ENCODE measurements at regions not wholly inside any gene's neighbourhood (a gene's known extent, or its start where the extent isn't known, plus 50 kb on each side); places are given as distances from the start of the nearest gene placed in this dataset.

- Mint-ChIP-seq H3K4me1 (no peaks in the 10 kb centered on the region), H3K27ac (no peak overlapping the region), H3K4me3 (no peak overlapping the region), H3K36me3 (ENCODE audit: low read depth) (no peaks in the 10 kb centered on the region), H3K27me3 (peaks cover 6% of the 10 kb centered on the region), H3K9me3 (no peaks in the 10 kb centered on the region)
- ChIA-PET POLR2A (no interaction called here), CTCF (no interaction called here)
- DNase-seq, result no peak
These were observed 149.6 kb upstream of the OTX2 start for GRCh38 chr14:56959869-56960268.

DNA sequence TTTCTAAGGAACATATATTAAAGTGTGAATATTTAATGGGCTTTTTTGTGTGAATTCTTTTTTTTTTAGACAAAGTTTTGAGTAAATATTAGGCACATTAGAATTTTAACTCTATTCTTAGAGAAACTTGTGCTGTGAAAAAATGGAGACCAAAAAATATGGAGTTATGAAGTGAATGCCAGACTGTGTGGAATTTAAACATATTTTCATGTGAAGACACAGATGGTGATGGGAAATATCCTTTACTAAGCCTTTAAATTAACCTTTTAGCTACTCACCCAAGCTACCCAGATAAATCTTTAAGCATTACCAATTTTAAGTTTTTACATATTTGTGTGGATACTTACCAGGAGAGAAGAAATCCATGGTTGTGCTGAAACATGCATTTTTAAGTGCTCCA, 148.8 kb upstream of the OTX2 start:
- no peak overlapping the region for H3K4me3 Mint-ChIP-seq
- DNase-seq, result no peak
- POLR2A ChIA-PET, result no interaction called here
- H3K4me1 Mint-ChIP-seq, result no peaks in the 10 kb centered on the region
- H3K27me3 Mint-ChIP-seq, result peaks cover 9% of the 10 kb centered on the region
- CTCF ChIA-PET, result interaction anchor here (0.7 kb wide), 2 partner anchors 23 to 43 kb away, joined by 3 read pairs; no protein-coding TSS in a partner anchor
- H3K27ac Mint-ChIP-seq, result no peak overlapping the region
- H3K9me3 Mint-ChIP-seq, result no peaks in the 10 kb centered on the region
- H3K36me3 Mint-ChIP-seq (ENCODE audit: low read depth), result no peaks in the 10 kb centered on the region

GRCh38 chr14:56956182-56956581, 145.9 kb upstream of the OTX2 start:
- Mint-ChIP-seq H3K9me3 (no peaks in the 10 kb centered on the region), H3K4me3 (no peak overlapping the region), H3K27ac (no peak overlapping the region), H3K27me3 (peaks cover 8% of the 10 kb centered on the region), H3K4me1 (no peaks in the 10 kb centered on the region), H3K36me3 (ENCODE audit: low read depth) (no peaks in the 10 kb centered on the region)
- no peak for DNase-seq
- ChIA-PET CTCF (no interaction called here), POLR2A (no interaction called here)

DNA sequence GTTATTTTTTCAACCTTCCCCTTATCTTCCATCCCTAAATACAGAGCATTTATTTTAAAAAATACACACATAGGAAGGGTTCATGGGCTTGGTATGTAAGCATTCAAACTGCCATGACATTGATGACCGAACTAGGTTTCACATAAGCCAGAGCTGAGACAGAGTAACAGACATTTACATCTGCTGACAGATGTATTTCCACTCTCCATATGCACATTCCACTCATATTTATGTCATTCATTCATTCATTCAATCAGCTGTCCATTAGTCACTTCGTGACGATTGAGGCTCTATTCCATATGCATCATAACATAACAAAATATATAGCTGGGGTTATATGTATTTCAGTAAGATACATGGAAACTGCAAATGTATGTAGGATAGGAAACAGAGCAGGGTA, 145.5 kb upstream of the OTX2 start:
- Mint-ChIP-seq H3K27me3 (peaks cover 6% of the 10 kb centered on the region), H3K36me3 (ENCODE audit: low read depth) (no peaks in the 10 kb centered on the region), H3K4me3 (no peak overlapping the region), H3K27ac (no peak overlapping the region), H3K4me1 (no peaks in the 10 kb centered on the region), H3K9me3 (no peaks in the 10 kb centered on the region)
- POLR2A ChIA-PET, result no interaction called here
- CTCF ChIA-PET, result no interaction called here
- DNase-seq, result no peak

DNA sequence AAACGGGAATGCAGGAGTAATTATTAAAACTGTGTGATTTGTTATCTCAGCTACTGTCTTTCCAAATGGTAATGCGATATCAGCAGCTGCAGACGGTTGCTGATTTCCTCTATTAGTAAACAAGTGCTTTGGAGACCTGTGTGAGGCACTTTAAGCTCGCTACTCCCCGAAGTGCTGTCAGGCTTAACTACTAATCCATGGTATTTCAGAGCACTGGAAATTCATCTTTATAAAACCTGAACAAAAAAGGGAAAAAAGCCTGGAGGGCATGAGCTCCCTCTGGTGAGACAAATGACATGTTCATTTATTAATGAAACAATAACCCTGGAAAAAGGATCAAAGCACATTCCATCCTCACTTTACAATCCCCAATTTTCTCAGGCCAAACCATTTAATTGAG, 143.6 kb upstream of the OTX2 start:
- POLR2A ChIA-PET, result no interaction called here
- Mint-ChIP-seq H3K27ac (no peak overlapping the region), H3K4me1 (no peaks in the 10 kb centered on the region), H3K27me3 (peaks cover 4% of the 10 kb centered on the region), H3K9me3 (no peaks in the 10 kb centered on the region), H3K36me3 (ENCODE audit: low read depth) (no peaks in the 10 kb centered on the region), H3K4me3 (no peak overlapping the region)
- CTCF ChIA-PET, result no interaction called here
- no peak for DNase-seq

GRCh38 chr14:56952766-56953473, 142.6 kb upstream of the OTX2 start:
- CTCF ChIA-PET, result no interaction called here
- Mint-ChIP-seq H3K9me3 (no peaks in the 10 kb centered on the region), H3K4me1 (no peaks in the 10 kb centered on the region), H3K4me3 (no peak overlapping the region), H3K27me3 (peaks cover 2% of the 10 kb centered on the region), H3K36me3 (ENCODE audit: low read depth) (no peaks in the 10 kb centered on the region), H3K27ac (no peak overlapping the region)
- POLR2A ChIA-PET, result no interaction called here
- DNase-seq, result no peak

- no peaks in the 10 kb centered on the region for H3K9me3 Mint-ChIP-seq
- POLR2A ChIA-PET, result interaction anchor here (0.6 kb wide), 1 partner anchor 71 kb away, joined by 3 read pairs; no protein-coding TSS in a partner anchor
These were observed 139.5 kb upstream of the OTX2 start for GRCh38 chr14:56949828-56950227.

GRCh38 chr14:56945291-56945690, 135.0 kb upstream of the OTX2 start:
- CTCF ChIA-PET, result interaction anchor here (0.7 to 0.8 kb wide), 2 partner anchors 49 to 81 kb away, joined by 3 to 4 read pairs; no protein-coding TSS in a partner anchor

More at GRCh38 chr14:56949828-56950227, 139.5 kb upstream of the OTX2 start:
- DNase-seq, result no peak
- no peaks in the 10 kb centered on the region for H3K36me3 Mint-ChIP-seq (ENCODE audit: low read depth)
- H3K27ac Mint-ChIP-seq, result no peak overlapping the region
- CTCF ChIA-PET, result no interaction called here
- no peak overlapping the region for H3K4me3 Mint-ChIP-seq
- H3K4me1 Mint-ChIP-seq, result no peaks in the 10 kb centered on the region
- peaks cover 2% of the 10 kb centered on the region for H3K27me3 Mint-ChIP-seq

GRCh38 chr14:56944397-56944796, 134.1 kb upstream of the OTX2 start:
- H3K27me3 Mint-ChIP-seq, result no peaks in the 10 kb centered on the region
- ChIA-PET POLR2A (no interaction called here), CTCF (no interaction called here)
- no peak overlapping the region for H3K27ac Mint-ChIP-seq
- H3K36me3 Mint-ChIP-seq (ENCODE audit: low read depth), result no peaks in the 10 kb centered on the region
- DNase-seq, result no peak
- no peak overlapping the region for H3K4me3 Mint-ChIP-seq
- no peaks in the 10 kb centered on the region for H3K9me3 Mint-ChIP-seq
- H3K4me1 Mint-ChIP-seq, result no peaks in the 10 kb centered on the region

More at GRCh38 chr14:56945291-56945690, 135.0 kb upstream of the OTX2 start:
- no peak for DNase-seq
- no peaks in the 10 kb centered on the region for H3K4me1 Mint-ChIP-seq
- no peak overlapping the region for H3K27ac Mint-ChIP-seq
- H3K4me3 Mint-ChIP-seq, result no peak overlapping the region
- POLR2A ChIA-PET, result no interaction called here
- no peaks in the 10 kb centered on the region for H3K27me3 Mint-ChIP-seq
- no peaks in the 10 kb centered on the region for H3K9me3 Mint-ChIP-seq
- no peaks in the 10 kb centered on the region for H3K36me3 Mint-ChIP-seq (ENCODE audit: low read depth)

GRCh38 chr14:56933446-56933845, 123.2 kb upstream of the OTX2 start:
- Mint-ChIP-seq H3K4me3 (no peak overlapping the region), H3K27ac (no peak overlapping the region), H3K36me3 (ENCODE audit: low read depth) (no peaks in the 10 kb centered on the region), H3K4me1 (no peaks in the 10 kb centered on the region), H3K27me3 (no peaks in the 10 kb centered on the region), H3K9me3 (no peaks in the 10 kb centered on the region)
- POLR2A ChIA-PET, result no interaction called here
- CTCF ChIA-PET, result no interaction called here
- DNase-seq, result no peak

- Mint-ChIP-seq H3K4me1 (no peaks in the 10 kb centered on the region), H3K9me3 (peaks cover 2% of the 10 kb centered on the region), H3K4me3 (no peak overlapping the region), H3K36me3 (ENCODE audit: low read depth) (no peaks in the 10 kb centered on the region), H3K27ac (no peak overlapping the region), H3K27me3 (no peaks in the 10 kb centered on the region)
- ChIA-PET CTCF (interaction anchor here (0.5 kb wide), 1 partner anchor 57 kb away, joined by 3 read pairs; no protein-coding TSS in a partner anchor), POLR2A (no interaction called here)
- DNase-seq, result no peak
These were observed 108.7 kb upstream of the OTX2 start for GRCh38 chr14:56918849-56919574.

DNA sequence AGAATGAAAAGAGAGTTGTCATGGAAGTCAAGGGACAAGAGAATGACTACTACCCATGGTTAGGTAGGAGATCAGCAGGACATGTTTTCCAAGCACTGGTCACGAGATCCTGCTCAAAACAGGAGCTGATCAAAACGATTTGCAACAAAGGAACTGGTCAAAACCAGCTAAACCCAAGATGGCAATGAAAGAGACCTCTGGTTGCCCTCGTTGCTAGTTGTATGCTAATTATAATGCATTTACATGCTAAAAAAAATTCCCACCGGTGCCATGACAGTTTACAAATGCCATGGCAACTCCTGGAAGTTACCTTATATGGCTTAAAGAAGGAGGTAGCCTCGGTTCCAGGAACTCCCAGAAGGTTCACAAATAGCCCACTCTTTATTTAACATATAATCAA, 95.0 kb upstream of the OTX2 start:
- DNase-seq, result no peak
- no peaks in the 10 kb centered on the region for H3K4me1 Mint-ChIP-seq
- ChIA-PET POLR2A (no interaction called here), CTCF (no interaction called here)
- H3K9me3 Mint-ChIP-seq, result no peaks in the 10 kb centered on the region
- H3K27me3 Mint-ChIP-seq, result peaks cover 13% of the 10 kb centered on the region
- no peaks in the 10 kb centered on the region for H3K36me3 Mint-ChIP-seq (ENCODE audit: low read depth)
- H3K4me3 Mint-ChIP-seq, result no peak overlapping the region
- no peak overlapping the region for H3K27ac Mint-ChIP-seq

GRCh38 chr14:56903304-56903969, 93.2 kb upstream of the OTX2 start:
- peaks cover 13% of the 10 kb centered on the region for H3K27me3 Mint-ChIP-seq
- POLR2A ChIA-PET, result interaction anchor here (0.7 kb wide), 1 partner anchor 13 kb away, joined by 4 read pairs; no protein-coding TSS in a partner anchor
- no peak for DNase-seq
- H3K4me3 Mint-ChIP-seq, result no peak overlapping the region
- H3K36me3 Mint-ChIP-seq (ENCODE audit: low read depth), result no peaks in the 10 kb centered on the region
- H3K27ac Mint-ChIP-seq, result no peak overlapping the region
- CTCF ChIA-PET, result no interaction called here
- H3K9me3 Mint-ChIP-seq, result no peaks in the 10 kb centered on the region
- H3K4me1 Mint-ChIP-seq, result no peaks in the 10 kb centered on the region

All from activated CD4-positive, alpha-beta T cell treated with anti-CD3 and anti-CD28 coated beads, Interleukin-2, amount 10 ng/mL, durations not matched to agents 7 days and 5 days (primary cell).